Stomach smooth muscle (tissue), 2 donors: ENCODE measurements at regions not wholly inside any gene's neighbourhood (a gene's known extent, or its start where the extent isn't known, plus 50 kb on each side); places are given as distances from the start of the nearest gene placed in this dataset.
"Not testable (repeated sequence)": the region's sequence is repeated elsewhere in the genome, so short reads cannot be mapped to it uniquely, and the experiment has no call there.

ENCODE experiments used
- H3K27ac ChIP-seq: one replicate; pipeline ENCODE4 v1.7.0; 2013; ENCODE audit warnings: mild to moderate bottlenecking, low read length, inconsistent platforms
- H3K27me3 ChIP-seq, 2 donors: one replicate each; pipeline ENCODE4 v1.7.0; 2013; ENCODE audit warnings: low read length in 2 of 2; ENCODE audit not compliant: insufficient read depth in 2 of 2, control insufficient read depth in 1 of 2
- H3K36me3 ChIP-seq, 2 donors: one replicate each; pipeline ENCODE4 v1.7.0; 2013; ENCODE audit warnings: low read length in 2 of 2; ENCODE audit not compliant: control insufficient read depth in 2 of 2, insufficient read depth in 2 of 2
- H3K4me1 ChIP-seq: one replicate; pipeline ENCODE4 v1.7.0; 2013; ENCODE audit warnings: low read length; ENCODE audit not compliant: control insufficient read depth, insufficient read depth
- H3K4me3 ChIP-seq, 2 donors: one replicate each; pipeline ENCODE4 v1.7.0; 2013; ENCODE audit warnings: low read length in 2 of 2
- H3K9ac ChIP-seq, 2 donors: one replicate each; pipeline ENCODE4 v1.7.0; 2013; ENCODE audit warnings: low read length in 2 of 2, mild to moderate bottlenecking in 1 of 2
- H3K9me3 ChIP-seq, 2 donors: one replicate each; pipeline ENCODE4 v1.7.0; 2013; ENCODE audit warnings: low read length in 2 of 2; ENCODE audit not compliant: control insufficient read depth in 2 of 2
- donor health status: healthy.
- donor health status: Pancreatic carcinoma.

DNA sequence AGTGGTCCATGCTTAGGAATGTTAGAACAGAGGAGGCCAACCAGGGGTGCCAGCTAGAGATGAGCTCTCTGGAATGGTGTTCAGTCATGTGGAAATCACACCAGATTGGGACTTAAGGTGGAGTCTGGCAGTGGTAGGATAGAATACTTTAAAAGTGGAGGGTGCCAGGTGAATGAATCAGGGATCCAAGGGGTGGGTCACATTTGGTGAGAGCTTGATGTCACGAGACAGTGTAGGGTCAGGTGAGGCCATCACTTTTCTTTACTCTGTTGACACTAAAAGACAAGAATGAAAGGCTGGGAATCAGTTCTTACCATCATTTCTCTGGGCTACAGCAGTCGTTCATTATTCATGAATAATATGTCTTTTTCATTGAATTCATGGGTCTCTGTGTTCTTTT lies 73.8 kb upstream of the FAM153A start:
- H3K4me3 ChIP-seq, H3K27ac ChIP-seq, H3K27me3 ChIP-seq, H3K9me3 ChIP-seq, H3K4me1 ChIP-seq, H3K36me3 ChIP-seq, H3K9ac ChIP-seq: not testable (repeated sequence)

DNA sequence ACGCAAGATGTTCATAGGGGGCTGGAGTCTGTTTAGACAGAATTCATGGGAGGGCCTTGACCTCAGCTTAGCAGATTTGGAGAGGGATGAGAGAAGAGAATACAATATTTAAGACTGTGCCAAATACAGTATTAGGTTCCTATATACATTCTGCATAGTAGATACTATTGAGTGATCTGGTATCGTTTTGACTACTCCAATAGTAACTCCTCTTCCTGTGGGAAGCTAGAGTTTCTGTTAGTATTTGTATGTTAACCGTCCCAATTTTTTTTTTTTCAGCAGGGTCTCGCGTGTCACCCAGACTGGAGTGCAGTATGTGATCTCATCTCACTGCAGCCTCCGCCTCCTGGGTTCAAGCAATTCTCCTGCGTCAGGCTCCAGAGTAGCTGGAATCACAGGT lies 65.2 kb upstream of the FAM153A start:
- H3K9me3 ChIP-seq, H3K36me3 ChIP-seq, H3K4me1 ChIP-seq, H3K4me3 ChIP-seq, H3K27me3 ChIP-seq, H3K9ac ChIP-seq, H3K27ac ChIP-seq: not testable (repeated sequence)

DNA sequence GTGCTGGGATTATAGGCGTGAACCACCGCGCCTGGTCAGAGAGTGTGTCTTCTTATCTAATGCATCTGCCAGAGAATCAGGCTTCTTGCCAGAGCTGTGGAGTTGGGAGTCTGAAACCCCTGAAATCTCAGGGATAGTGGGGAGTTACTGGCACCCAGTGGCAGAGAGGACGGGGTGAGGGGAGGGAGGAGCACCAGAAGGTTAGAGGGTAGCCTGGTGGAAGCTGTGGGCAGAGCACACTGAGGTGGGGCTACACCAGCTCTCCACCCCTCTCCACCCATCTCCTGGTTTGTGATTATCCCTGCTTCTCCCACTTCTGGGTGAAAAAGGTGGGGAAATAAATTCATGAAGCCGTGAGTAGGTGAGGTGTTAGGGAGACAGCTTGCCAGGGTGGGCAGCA lies 63.9 kb upstream of the FAM153A start:
- not testable (repeated sequence) for H3K9me3 ChIP-seq, H3K4me1 ChIP-seq, H3K36me3 ChIP-seq, H3K27me3 ChIP-seq, H3K27ac ChIP-seq, H3K9ac ChIP-seq, H3K4me3 ChIP-seq

DNA sequence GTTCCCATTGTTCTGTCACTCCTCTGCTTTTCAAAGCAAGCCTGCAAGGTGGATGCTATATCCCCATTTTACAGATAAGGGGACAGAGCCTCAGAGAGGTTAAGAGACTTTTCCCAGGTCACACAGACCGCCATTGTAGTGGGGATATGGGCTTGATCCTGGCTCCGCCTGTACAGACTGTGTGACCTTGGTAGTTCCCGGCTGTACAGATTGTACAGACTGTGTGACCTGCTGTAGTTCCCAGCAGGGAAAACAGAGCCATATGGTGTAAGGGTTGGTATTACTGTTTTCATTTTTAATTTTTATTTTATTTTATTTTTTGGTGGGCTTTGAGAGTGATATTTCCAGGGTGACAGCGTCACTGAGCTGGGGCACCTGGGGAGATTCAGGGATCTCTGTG lies 63.2 kb upstream of the FAM153A start:
- not testable (repeated sequence) for H3K9ac ChIP-seq, H3K27ac ChIP-seq, H3K4me3 ChIP-seq, H3K27me3 ChIP-seq, H3K9me3 ChIP-seq, H3K36me3 ChIP-seq, H3K4me1 ChIP-seq

DNA sequence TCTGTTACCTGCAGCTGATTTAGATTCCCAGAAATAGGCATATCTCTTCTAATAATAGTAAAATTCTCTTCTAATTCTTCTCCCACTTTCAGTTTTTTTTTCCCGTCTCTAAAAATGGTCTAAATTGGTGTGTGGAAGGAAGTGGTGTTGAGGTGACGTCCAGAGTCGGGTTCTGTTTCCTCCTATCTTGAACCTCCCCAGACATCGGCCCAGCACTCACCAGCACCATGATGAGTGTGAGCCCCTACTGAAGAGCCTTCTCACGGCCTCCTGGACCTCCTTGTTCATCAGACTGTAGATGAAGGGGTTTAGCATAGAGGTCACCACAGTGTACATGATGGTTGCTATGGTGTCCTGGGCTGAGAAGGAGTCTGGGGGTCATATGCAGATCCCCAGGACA lies 53.5 kb upstream of the FAM153A start:
- not testable (repeated sequence) for H3K4me1 ChIP-seq, H3K27ac ChIP-seq, H3K9me3 ChIP-seq, H3K27me3 ChIP-seq, H3K4me3 ChIP-seq, H3K9ac ChIP-seq, H3K36me3 ChIP-seq
